GM12872 (cell line): ENCODE measurements at regions not wholly inside any gene's neighbourhood (a gene's known extent, or its start where the extent isn't known, plus 50 kb on each side); places are given as distances from the start of the nearest gene placed in this dataset.

Experiments used
- TF ChIP-seq, protein P1 (sequence below): IDR thresholded peaks from 3 replicates; pipeline ENCODE4 v1.5.1; 2011; ENCODE audit warnings: low read depth, mild to moderate bottlenecking, low read length, moderate library complexity; ENCODE audit not compliant: insufficient read depth

DNA sequence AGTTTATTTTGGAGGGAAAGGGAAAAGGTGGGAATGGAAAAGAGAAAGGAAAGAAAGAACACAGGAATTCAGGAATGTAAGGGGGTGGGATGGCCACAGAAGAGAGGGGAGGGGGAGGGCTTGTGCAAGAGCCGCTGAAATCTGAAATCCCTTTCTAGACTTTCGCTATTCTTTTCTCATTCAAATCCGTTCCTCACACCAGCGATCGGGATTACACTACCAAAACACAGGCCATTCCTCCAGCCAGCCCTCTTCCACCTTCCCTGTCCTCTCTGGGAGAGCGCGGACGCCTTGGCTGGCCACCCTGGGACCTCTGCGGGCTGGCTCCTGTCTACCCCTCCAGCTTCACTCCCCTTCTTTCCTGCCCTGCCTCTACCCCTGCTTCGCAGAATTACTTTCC is 102.3 kb downstream of the CDCA7 start:
- TF ChIP-seq, protein P1, sequence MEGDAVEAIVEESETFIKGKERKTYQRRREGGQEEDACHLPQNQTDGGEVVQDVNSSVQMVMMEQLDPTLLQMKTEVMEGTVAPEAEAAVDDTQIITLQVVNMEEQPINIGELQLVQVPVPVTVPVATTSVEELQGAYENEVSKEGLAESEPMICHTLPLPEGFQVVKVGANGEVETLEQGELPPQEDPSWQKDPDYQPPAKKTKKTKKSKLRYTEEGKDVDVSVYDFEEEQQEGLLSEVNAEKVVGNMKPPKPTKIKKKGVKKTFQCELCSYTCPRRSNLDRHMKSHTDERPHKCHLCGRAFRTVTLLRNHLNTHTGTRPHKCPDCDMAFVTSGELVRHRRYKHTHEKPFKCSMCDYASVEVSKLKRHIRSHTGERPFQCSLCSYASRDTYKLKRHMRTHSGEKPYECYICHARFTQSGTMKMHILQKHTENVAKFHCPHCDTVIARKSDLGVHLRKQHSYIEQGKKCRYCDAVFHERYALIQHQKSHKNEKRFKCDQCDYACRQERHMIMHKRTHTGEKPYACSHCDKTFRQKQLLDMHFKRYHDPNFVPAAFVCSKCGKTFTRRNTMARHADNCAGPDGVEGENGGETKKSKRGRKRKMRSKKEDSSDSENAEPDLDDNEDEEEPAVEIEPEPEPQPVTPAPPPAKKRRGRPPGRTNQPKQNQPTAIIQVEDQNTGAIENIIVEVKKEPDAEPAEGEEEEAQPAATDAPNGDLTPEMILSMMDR, result no peak

DNA sequence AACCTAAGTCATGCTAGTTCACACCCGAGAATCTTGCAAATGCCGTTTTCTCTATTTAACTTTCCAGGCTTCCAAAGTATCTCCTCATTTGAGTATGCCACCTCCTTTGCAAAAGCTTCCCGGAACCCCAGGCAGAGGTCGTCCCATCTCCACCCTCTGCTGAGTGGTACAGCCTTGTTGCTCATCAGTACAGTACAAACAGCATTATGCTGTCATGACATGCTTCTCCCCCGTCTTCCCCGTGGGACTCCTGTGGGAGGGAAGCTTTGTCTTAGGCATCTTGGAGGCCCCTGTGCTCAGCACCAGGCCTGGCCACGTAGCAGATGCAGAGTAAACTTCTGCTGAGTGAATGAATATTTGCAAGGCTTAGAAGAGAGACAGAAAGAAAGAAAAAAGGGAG is 102.7 kb downstream of the CDCA7 start:
- TF ChIP-seq, protein P1, result no peak

DNA sequence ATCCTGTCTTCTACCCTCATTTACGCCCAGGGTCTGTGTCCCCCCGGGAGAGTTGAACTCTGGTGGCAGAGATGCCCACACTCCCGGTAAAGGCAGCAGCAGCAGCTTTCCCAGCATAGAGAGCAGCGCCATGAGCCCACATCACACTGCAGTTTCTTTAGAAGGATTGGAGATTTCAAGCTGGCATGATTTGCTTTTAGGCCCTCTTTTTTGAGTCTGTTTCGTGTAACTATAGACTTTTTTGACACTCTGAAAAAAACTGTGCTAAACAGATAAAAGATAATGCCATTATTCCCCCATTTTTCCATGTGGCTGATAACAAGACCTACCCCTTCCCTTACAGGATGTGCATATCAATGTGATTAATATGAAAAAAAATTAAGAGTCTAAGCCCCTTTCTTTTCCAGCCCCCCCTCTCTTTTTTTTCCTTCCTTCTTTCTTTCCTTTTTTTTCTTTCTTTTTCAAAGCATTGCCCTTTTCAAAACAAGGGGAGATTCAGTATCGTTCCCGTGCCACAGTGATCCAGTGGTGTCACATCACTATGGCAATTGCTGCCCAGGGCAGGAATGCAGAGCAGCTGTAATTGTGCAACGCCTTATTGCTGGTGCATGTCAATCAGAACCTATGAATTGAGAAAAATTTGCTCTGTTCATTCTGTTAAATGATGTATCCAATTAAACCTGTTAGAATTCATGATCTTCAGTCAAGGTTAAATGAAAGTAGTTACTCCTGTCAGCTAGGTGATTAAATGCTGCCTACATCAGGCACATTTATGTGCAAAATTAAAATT is 104.5 kb downstream of the CDCA7 start:
- TF ChIP-seq, protein P1, result no peak

DNA sequence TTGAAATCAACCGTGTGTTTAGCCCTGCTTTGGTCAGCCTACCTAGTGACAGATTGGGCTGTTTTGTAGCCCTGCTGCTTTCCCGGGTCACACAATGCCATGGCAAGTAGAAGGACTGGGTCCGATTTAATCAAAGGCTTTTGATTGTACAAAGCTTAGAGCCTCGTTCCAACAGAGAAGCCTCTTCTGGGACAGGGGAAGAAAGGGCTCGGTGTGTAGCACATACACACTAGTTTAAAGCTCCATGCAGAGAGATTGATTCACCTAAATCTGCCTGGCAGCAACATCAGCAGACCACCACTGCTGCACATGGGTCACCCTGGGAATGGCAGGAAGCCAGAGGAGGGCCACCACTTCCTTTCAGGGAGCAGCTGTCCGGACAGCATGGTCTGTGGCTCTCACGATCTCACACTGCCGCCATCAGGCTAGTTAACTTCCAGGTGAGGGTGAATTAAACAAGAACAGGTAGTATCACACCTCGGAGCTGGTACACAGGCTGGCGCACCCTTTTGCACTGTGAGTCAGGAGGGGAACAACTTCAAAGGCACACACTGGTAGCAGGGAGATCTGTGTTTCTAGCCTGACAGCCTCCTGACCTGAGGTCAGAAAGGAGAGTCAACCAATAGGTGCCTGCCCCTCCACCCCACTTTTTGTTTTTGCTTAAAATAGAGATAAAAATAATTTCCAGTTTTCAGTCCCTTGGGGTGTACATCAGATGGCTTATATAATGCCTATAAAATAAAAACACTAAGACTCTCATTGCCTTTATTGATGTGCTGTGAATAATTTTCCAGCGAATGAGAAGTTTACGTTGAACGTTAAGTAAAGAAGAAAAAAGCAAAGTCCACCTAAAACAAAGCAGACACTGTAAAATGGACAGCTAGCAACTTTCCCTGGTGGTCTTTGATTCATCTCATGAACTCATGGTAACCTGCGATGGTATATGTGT is 108.5 kb downstream of the CDCA7 start:
- TF ChIP-seq, protein P1, result no peak

DNA sequence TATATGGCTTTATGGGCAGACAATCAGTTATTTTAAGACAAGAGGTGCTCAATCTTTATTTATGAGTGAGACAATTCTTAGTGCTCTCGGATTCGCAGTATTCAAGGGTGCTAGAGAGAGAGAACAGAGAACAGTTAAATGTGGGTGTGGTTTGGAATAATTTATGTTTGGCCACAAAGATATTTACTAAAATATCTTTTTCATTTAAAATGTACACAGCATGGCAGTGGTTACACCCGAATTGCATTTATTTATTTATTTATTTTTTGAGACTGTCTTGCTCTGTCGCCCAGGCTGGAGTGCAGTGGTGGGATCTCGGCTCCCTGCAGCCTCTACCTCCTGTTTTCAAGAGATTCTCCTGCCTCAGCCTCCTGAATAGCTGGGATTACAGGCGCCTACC is 109.2 kb downstream of the CDCA7 start:
- TF ChIP-seq, protein P1, result no peak

DNA sequence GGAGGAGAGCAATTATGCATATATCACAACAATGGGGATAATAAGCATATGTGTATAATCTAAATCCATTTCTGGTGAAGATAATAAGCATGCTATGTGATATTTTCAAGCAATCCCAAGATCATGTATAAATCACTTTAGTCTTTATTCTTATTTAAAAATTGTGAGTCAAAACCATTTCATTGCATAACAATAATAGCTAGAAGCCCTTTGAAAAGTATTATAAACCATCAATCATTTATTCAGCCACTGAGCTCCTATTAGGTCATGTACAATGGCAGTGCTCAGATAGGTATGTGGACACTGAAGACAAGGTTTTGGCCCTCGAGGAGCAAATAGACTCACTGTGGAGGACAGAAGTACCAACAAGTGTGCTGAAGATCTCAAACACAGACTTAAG is 113.1 kb downstream of the CDCA7 start:
- TF ChIP-seq, protein P1, result no peak

DNA sequence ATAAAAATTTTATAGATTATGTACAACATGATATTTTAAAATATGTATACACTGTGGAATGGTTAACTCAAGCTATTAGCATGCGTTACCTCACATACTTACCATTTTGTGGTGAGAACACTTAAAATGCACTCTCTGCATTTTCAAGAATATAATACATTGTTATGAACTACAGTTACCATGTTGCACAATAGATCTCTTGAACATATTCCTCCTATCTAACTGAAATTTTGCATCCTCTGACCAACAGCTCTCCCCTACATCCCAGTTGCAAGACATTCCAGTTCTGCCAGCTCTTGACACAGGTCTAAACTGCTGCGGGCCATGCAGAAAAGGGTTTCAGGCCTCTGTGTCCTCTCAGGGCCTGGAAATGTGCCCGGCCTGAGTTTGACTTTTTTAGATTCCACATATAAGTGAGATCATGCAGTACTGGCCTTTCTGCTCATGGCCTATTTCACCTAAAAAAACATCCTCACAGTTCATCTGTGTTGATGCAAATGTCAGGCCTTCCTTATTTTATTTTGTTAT is 113.7 kb downstream of the CDCA7 start:
- TF ChIP-seq, protein P1, result no peak
